D341Med (cell line): ENCODE measurements at regions not wholly inside any gene's neighbourhood (a gene's known extent, or its start where the extent isn't known, plus 50 kb on each side); places are given as distances from the start of the nearest gene placed in this dataset.

Experiments
- DNase-seq: peaks from one replicate; pipeline ENCODE4 v3.0.0; 2012; ENCODE audit warnings: low spot score

DNA sequence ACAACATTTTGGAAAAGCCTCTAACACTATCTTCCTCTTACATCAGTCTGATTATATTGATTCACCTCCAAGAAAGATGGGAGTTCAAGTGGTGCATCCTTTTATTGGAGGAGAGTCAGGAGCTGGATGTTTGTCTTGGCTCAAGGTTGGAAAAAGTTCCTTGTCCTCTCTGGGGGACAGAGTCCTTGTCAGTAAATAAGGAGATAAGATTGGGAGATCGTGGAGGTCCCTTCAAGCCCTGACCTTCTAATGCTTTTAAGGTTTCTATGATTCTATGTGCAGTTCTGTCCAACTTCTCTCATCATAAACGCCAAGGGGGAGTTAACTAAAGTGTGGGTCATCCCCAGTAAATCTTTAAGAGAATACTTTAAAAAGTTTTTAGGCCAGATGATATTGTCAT lies 60.9 kb upstream of the CCBE1 start:
- DNase-seq: no peak

DNA sequence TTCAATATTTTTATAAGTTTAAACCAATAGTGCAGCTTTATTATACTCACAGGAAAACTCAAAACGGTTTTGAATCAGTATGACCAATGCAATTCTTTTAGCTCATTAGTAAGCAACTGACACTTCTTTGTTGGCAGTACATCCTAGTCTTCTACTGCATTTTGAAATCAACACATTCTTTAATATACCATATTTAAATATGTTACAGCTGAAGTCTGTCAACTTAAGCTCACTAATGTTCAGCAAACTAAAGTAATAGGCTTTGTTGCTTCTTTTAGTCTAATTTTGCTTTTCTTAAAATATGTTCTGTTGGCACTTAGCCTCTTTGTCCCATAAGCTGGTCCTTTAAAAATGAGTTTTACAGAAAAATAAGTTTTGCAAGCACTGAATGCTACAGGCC lies 55.4 kb upstream of the CCBE1 start:
- DNase-seq: no peak

DNA sequence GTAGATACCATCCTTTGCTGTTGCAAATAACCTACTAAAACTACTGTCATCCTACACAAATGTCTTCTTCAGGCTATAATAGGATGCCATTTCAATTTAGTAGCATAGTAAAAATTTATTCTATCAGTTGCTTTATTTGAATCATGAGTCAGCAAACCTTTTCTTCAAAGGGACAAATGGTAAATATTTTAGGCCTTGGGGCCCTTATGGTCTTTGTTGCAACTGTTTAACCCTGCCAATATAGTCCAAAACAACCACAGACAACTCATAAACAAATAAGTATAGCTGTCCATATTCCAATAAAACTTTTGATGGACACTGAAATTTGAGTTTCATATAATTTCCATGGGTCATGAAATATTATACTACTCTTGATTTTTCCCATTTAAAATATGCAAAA lies 54.0 kb upstream of the CCBE1 start:
- DNase-seq: no peak

DNA sequence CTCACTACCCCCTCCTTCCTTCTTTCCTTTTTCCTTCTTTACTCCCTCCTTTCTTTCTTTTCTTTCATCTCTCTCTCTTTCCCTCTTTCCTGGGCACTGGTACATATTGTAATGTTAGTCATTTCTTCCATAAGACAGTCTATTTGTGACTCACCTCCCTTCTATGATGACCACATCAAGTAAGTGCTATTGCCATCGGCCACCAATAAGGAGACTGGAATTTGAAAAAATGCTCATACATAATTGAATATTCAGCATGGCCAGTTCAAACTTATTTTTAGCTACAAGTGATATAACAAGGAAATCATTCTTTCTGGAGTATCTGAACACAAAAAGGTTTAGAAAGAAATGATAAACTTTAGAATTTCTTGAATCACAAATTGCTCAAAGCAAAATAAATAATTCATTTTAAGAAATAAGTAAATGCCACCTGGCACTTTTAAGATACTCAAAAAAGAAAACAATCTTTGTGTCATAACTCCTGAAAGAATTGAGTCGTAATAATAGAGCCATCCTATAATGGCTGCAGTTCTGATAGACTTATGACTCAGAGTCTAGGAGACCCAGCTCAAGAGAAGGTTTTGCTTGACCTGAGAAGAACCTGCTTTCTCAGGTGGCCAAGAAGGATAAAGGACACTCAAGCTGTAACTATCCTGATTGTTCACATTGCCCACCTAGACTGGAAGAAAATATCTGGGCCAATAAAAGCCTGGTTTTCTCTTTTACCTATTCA lies 51.6 kb upstream of the CCBE1 start:
- DNase-seq: no peak
